ENCODE measurements at regions not wholly inside any gene's neighbourhood (a gene's known extent, or its start where the extent isn't known, plus 50 kb on each side); places are given as distances from the start of the nearest gene placed in this dataset.

DNA sequence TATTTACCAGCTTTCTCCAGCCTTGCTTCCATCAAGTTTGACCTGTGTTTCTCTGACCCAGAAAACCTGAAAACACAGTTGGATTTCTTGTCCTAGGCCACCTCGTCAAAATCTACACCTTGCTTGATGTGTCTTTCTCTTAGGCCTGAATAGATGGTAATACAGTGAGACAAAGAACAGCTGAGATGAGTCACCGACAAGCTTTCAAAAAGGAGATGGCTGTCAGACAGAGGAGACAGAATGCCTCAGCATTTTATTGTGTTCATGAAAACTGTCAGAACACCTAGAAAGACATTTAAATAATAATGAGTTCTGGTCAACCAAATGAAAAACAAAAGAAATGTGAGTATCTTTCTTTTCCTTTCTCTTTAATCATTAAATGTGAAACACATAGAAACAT lies 119.7 kb upstream of the SORCS1 start:
- TF ChIP-seq POLR2A (IDR thresholded peaks at IDR 0.05; ENCODE audit: low read depth): no peak
- TF ChIP-seq, protein P1, sequence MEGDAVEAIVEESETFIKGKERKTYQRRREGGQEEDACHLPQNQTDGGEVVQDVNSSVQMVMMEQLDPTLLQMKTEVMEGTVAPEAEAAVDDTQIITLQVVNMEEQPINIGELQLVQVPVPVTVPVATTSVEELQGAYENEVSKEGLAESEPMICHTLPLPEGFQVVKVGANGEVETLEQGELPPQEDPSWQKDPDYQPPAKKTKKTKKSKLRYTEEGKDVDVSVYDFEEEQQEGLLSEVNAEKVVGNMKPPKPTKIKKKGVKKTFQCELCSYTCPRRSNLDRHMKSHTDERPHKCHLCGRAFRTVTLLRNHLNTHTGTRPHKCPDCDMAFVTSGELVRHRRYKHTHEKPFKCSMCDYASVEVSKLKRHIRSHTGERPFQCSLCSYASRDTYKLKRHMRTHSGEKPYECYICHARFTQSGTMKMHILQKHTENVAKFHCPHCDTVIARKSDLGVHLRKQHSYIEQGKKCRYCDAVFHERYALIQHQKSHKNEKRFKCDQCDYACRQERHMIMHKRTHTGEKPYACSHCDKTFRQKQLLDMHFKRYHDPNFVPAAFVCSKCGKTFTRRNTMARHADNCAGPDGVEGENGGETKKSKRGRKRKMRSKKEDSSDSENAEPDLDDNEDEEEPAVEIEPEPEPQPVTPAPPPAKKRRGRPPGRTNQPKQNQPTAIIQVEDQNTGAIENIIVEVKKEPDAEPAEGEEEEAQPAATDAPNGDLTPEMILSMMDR (IDR thresholded peaks at IDR 0.05): no peak
